Loucy (cell line): ENCODE measurements at regions not wholly inside any gene's neighbourhood (a gene's known extent, or its start where the extent isn't known, plus 50 kb on each side); places are given as distances from the start of the nearest gene placed in this dataset.

Source experiments
- EZH2phosphoT487 ChIP-seq: fragments of 200-600 bp; IDR thresholded peaks from 2 replicates; pipeline ENCODE4 v1.6.1; 2018; ENCODE audit warnings: antibody characterized with exemption, mild to moderate bottlenecking, moderate library complexity, borderline replicate concordance
- TF ChIP-seq, protein P1 (sequence below): fragments of 200-600 bp; sonication (generic); conservative IDR thresholded peaks from 2 replicates; pipeline ENCODE4 v1.5.1; 2014; ENCODE audit warnings: mild to moderate bottlenecking, antibody characterized with exemption, low read length

DNA sequence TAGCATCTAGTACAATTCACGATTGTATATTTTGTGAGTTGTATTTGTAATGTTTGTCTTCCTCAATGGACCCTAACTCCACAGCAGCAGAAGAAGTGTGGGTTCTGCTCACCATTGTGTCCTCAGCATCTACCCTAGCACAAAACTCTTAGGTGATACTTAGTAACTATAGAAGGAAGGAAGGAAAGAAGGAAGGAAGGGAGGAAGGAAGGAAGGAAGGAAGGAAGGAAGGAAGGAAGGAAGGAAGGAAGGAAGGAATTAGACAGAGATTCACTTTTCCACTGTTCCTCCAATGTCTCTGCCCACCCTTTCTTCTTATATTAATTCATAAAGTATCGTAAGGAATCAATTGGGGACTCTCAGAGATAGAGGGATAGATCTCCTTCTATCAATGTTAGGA lies 288.2 kb downstream of the NFIB start:
- TF ChIP-seq, protein P1, sequence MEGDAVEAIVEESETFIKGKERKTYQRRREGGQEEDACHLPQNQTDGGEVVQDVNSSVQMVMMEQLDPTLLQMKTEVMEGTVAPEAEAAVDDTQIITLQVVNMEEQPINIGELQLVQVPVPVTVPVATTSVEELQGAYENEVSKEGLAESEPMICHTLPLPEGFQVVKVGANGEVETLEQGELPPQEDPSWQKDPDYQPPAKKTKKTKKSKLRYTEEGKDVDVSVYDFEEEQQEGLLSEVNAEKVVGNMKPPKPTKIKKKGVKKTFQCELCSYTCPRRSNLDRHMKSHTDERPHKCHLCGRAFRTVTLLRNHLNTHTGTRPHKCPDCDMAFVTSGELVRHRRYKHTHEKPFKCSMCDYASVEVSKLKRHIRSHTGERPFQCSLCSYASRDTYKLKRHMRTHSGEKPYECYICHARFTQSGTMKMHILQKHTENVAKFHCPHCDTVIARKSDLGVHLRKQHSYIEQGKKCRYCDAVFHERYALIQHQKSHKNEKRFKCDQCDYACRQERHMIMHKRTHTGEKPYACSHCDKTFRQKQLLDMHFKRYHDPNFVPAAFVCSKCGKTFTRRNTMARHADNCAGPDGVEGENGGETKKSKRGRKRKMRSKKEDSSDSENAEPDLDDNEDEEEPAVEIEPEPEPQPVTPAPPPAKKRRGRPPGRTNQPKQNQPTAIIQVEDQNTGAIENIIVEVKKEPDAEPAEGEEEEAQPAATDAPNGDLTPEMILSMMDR, result no peak
- no peak for TF ChIP-seq EZH2phosphoT487
